HG02981 (cell line): ENCODE measurements at regions not wholly inside any gene's neighbourhood (a gene's known extent, or its start where the extent isn't known, plus 50 kb on each side); places are given as distances from the start of the nearest gene placed in this dataset.
"Not testable (repeated sequence)": the region's sequence is repeated elsewhere in the genome, so short reads cannot be mapped to it uniquely, and the experiment has no call there.

Experiments
- ATAC-seq: cut with Tn5 transposase; IDR thresholded peaks from one replicate; pipeline ENCODE4 v1.9.1; 2021; ENCODE audit warnings: mild to moderate bottlenecking, moderate library complexity; ENCODE audit not compliant: unreplicated experiment

DNA sequence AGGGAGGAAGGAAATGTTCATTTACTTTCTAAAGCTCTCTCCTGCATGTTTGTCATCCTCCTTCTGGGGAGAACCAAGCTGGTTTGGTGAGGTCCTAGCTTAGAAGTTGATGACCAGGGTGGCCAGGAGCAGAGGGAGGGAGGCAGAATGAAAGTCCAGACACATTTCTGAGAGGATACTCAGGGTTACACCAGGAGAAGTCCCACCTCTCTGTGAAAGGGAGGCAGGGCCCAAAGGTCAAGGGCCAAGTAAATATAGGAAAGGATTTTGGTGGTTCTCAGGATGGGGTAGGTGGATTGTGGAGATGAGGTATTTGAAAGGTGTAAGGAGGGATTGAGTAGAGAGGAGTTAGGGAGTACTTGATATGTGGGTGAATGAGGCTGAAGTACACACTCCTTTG lies 58.0 kb upstream of the FBXO11 start:
- no peak for ATAC-seq

DNA sequence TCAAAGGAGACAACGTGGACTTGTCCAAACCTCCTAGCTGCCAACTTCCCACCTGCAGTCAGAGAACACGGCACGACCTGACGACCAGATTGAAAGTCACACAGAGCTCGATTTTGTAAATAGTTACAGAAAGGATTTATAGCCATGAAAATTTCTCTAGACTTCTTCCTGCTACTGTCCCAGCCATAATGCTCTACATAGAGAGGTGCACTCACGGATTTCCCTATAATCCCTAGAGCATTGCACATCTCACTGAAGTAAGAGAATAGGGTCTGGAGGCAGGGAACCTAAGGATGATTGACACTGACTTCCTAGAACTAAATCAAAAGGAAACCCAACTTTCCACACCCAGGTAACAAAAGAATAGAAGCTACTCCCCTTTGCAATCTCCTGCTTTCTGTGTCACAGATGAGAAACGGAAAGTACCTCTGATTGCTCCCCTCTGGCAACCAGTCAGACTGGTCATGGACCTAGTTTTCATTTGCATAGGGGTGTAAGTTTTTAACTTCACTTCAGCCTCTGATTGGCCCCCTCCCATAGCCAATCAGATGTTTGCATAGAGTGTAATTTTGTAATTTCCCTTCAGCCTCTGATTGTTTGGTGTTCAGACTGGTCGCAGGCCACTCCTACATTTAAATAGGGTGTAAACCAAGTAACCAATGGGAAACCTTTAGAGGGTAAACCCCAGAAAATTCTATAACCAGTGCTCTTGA lies 58.6 kb upstream of the FBXO11 start:
- no peak for ATAC-seq

DNA sequence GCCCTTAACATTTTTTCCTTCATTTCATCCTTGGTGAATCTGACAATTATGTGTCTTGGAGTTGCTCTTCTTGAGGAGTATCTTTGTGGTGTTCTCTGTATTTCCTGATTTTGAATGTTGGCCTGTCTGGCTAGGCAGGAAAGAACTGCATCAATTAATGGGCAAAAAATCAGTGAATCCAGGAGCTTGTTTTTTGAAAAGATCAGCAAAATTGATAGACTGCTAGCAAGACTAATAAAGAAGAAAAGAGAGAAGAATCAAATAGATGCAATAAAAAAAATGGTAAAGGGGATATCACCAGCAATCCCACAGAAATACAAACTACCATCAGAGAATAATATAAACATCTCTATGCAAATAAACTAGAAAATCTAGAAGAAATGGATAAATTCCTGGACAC lies 70.4 kb upstream of the FBXO11 start:
- not testable (repeated sequence) for ATAC-seq

DNA sequence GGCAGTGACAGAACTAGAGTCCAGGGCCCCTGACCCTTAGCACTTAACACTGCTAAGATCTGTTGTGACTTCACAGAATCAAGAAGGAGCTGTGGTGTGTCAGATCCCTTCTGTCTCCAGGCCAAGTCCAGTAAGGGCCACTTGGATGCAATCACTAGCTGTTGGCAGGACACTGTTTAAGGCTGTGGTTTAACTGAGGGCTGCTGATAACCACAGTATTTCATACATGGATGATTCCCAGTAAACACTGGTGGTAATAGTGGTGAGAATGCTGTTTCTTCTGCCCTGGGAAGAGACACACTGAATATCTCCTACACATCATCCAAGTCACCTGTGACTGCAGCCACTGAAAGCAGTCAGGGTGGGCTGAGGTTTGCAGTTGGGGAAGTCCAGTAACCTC lies 77.7 kb upstream of the FBXO11 start:
- ATAC-seq: no peak

DNA sequence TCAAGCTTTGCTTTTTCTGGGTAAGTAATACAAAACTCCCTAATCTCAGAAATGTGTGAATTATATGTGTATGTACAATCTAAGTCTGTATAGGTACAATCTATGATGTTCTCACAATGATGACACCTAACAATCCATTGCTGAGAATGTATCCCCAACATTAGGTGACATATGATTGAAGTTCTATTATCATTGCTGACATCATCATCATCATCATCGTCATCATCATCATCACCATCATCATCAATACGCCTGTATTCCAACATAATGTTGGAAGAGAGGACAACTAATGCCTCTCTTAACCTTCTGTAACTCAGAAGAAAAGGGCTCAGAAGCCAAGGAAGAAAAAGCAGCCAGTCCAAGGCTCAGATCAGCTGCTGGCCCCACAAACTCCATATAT lies 84.2 kb upstream of the FBXO11 start:
- ATAC-seq: no peak

DNA sequence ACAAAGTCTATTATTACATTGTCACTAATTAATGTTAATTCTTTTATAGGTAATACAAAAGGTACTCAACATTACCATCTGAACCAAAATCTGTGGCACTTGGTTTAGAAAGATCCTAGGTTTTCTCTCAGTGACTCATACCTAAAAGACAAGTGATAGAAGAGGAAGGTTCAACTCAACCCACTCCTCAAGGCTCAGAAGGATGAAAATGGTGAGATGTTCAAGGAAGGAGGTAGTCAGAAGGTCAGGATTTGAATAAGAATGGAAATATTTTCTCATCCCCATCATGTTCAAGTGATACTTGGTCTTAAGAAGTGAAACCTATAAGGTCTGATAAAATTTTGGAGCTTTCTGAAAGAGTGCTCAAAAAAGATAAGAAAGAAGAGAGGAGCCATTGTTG lies 86.4 kb upstream of the FBXO11 start:
- ATAC-seq: no peak

DNA sequence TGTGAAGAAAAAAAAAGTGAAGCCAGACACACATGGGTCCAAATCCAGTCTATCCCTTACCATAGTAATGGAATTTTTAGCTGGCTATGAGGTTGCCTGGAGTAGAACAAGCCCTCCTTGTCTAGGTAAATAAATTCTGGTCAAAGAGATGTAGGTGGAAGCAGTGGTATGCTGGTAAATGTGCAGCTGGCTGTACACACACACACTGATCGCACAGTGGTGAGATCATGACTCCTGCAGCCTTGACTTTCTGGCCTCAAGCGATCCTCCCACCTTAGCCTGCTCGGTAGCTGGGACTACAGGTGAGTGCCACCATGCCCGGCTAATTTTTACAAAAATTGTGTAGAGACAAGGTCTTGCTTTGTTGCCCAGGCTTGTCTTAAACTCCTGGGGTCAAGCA lies 90.5 kb upstream of the FBXO11 start:
- ATAC-seq: no peak

DNA sequence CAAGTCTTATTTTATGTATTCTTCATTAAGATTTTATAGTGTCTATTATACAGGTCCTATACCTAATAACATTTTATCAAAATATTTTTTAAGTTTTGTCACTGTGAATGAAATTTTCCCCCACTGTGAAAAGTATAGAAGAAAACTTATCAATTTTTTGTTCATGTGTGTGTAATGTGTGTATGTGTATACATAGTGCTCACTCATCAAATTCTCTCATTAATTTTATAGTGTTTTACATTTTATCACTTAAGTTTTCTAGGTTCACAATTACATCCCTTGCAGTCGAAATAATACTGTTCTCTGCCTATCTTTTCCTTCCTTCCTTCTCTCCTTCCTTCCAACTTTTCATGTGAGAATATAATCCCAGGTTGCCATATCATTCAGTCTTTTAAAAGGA lies 93.2 kb upstream of the FBXO11 start:
- ATAC-seq: no peak

DNA sequence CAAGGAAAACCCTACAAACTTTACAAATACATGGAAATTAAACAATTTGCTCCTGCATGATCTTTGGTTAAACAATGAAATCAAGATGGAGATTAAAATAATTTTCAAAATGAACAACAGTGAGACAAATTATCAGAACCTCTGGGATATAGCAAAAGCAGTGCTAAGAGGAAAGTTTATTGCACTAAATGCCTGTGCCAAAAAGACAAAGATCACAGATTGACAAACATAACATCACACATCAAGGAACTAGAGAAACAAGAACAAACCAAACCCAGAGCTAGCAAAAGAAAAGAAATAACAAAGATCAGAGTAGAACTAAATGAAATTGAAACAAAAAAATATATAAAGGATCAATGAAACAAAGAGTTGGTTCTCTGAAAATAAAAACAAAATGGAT lies 95.2 kb upstream of the FBXO11 start:
- ATAC-seq: no peak

DNA sequence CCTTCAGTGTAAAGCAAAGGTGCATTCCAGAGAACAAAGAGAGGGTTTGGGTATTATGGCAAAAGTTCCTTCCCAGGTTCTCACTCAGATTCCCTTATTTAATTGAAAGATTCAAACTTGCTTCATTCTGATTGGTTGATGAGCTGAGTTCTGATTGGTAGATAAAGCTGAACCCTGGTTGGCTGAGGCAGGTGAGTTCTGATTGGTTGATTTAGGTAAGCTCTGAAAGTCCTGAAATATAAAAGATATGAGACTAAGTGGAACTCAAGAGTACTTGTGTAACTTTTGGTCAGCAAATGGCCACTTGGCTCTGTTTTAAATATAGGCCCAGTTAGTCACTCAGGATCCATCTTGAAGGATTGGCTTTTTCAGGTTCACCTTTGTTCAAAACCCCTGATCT lies 99.8 kb upstream of the FBXO11 start:
- no peak for ATAC-seq

DNA sequence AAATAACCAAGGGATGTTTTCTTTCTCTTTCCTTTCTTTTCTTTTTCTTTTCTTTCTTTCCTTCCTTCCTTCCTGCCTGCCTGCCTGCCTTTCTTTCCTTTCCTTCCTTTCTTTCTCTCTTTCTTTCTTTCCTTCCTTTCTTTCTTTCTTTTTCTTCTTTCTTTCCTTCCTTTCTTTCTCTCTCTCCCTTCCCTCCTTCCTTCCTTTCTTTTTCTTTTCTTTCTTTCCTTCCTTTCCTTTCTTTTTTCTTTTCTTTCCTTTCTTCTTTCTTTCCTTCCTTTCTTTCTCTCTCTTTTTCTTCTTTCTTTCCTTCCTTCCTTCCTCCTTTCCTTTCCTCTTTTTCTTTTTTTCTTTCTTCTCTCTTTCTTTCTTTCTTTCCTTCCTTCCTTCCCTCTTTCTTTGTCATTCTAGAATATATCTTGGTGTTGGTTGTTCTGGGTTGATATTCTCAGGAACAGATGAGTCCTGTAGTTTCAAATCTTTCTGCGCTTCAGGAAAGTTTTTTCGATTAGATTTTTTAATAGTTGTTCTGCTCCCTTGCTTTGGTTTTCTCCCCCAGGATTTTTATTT lies 101.5 kb upstream of the FBXO11 start:
- no peak for ATAC-seq

DNA sequence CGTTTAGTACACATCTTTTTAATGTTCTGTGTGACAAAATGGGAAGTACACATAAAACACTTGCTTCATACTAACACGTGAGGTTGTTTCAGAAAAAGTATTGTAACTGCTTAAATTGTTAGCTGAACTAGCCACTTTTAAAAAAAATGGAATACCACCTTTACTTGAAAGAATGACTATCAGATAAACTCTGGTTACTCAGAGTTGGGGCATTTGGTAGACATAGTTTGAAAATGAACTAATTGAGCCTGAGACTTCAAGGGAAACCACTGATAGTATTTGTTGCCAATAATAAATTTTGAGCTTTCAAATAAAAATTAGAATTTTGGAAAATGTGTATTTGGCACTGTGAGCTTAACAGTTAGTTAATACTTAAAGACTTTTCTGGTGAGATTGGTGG lies 103.0 kb upstream of the FBXO11 start:
- no peak for ATAC-seq

DNA sequence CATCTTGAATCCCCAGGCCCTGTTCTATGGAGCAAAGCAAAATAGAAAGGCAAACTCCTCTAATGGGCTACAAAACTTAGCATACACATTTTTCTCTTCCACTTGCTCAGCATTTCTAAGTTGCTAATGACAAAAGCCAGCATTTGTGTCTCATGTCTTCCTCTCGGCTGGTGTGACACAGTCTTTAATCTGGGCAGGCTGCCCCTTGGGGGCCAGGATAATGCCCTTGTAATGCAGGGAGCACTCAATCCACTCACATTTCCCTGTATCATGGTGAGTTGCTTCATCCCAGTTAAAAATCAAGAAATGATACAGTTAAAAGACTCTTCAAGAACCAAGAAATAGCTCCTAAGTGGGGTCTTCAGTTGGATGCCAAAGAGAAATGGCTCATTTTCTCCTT lies 109.1 kb upstream of the FBXO11 start:
- ATAC-seq: no peak

DNA sequence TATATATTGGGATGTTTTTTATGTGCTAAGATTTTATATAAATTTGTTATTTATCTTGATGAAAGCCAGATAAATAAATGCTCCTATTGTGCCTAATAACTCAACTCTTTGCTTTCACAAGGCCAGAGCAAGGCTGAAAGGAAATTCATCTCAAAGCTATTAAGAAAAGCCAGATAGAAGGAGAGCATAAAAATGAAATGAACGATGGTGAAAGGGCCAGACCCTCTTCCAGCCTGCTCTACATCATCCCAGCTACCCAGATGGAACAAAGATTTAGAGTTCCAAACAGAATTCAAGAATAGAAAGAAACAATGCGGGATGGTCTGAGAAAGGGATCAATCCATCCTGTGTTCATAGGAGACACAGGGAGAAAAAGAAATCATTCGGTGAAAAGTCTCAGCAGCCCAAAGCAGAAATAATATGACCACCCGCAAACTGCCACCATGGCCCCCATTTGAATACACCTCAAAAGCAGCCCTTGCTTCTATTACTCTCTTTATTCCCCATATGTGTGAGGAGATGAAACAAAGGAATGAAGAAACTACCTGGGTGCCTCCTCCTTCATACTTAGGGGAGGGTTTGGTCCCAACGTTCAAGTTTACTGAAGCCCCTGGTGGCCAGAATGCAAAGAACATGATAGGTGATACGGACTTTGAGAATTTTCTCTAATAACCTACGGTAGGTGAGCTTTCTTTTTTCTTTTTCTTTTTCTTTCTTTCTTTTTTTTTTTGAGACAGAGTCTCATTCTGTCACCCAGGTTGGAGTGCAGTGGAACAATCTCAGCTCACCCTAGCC lies 110.1 kb upstream of the FBXO11 start:
- ATAC-seq: no peak

DNA sequence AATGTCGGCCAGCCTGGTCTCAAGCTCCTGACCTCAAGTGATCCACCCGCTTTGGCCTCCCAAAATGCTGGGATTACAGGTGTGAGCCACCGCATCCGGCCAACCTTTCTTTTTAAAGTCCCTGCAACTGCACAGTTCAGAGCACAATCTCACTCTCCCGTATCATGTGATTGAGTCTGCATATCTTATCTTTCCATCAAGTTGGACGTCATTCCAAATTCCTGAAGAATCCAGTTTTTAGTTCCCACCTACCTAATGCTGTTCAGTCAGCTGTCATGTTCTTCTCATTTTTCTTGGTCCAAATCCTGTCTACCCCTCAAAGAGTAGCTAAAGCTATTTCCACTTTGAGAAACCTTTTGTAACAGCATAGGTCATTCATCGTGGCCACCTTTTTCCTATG lies 110.8 kb upstream of the FBXO11 start:
- no peak for ATAC-seq

DNA sequence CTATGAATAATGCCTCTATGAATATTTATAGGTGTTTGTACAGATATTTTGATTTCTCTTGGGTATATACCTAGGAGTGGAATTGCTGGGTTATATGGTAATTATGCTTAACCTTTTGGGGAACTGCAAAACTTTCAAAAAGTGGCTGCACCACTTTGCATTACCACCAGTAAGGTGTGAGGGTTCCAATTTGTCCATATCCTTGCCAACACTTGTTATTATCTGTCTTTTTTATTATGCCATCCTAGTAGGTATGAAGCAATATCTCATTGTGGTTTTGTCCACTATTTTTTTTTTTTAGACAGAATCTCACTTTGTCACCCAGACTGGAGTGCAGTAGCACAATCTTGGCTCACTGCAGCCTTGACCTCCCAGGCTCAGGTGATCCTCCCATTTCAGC lies 112.2 kb upstream of the FBXO11 start:
- ATAC-seq: no peak

DNA sequence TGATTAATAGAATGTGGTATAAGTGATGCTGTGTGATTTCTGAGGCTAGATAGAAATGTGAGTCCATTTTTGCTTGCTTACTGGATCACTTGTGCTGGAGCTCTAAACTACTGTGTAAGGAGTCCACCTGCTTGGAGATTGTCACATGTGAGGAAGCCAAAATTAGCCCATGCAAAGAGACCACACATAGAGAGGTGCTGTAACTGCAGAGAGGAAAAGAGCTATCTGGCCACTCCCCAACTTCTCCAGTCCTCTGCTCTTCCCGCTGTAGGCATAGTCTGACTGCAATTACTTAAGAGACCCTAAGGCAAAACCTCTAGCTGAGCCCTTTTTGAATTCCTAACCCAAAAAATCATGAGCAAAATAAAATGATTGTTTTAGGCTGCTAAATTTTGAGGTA lies 120.6 kb upstream of the FBXO11 start:
- no peak for ATAC-seq

DNA sequence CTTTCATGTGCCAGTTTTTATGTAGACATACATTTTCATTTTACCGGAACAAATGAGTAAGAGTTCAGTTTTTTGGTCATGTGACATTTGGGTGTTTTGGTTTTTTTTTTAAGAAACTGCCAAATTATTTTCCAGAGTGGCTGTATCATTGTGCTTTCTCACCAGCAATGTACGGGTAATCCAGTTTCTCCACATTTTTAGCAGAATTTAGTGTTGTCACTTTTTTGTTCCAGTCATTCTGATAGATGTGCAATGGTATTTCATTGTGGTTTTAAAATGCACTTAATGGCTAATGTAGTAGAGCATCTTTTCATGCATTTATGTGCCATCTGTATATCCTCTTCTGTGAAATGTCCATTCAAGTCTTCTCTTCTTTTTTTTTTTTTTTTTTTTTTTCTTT lies 126.5 kb upstream of the FBXO11 start:
- ATAC-seq: no peak

DNA sequence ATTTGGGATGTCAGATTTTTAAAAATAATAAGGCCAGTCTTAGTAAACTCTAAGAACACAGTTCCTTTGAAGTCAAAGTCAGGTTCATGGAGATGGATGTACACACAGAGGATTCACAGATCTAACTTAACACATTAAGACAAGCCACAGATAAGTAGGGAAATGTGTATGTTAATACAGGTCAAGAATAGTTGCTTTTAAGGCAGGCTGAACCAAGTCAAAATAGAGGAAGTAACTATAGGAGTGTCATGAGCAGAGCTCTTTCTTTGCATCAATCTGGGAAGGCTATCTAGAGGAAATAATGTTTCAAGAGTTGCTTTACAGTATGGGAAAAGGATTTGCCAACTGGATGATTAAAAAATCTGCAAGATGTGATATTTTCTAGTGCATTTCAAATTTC lies 128.0 kb upstream of the FBXO11 start:
- no peak for ATAC-seq

DNA sequence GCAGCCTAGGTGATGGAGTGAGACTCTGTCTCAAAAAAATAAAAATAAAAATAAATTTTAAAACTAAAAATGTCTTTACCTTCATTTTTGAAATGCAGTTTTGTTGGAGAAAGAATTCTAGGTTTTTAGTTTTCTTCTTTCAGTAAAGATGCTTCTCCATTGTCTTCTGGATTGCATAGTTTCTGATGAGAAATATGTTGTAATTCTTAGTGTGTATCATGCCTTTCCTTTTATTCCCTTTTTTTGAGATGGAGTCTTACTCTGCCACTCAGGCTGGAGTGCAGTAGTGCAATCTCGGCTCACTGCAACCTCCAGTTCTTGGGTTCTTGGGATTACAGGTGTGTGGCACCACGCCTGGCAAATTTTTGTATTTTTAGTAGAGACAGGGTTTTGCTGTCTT lies 130.0 kb upstream of the FBXO11 start:
- no peak for ATAC-seq

DNA sequence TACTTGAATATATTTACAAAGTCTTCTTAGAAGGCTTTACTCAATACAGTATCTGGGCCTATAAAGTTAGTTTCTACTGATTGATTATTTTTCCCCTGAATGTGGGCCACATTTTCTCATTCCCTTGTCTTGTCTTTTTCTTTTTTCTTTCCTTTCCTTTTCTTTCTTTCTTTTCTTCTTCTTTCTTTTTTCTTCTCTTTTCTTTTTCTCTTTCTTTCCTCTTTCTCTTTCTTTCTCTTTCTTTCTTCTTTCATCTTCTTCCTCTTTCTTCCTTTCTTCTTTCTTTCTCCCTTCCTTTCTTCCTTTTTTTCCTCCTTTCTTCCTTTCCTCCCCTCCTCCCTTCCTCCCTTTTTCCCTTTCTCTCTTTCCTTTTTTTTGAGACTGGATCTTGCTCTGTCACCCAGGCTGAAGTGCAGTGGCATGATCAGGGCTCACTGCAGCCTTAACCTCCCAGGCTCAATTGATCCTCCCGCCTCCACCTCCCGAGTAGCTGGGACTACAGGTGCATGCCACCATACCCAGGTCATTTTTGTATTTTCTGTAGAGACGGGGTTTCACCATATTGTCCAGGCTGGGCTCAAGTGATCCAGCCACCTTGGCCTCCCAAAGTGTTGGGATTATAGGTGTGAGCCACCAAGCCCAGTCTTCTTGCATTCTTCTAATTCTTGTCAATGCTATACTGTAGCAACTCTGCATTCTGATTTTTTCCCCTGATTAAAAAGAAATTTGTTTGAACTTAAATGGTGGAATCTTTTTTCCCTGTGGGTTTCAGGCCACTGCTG lies 133.1 kb upstream of the FBXO11 start:
- no peak for ATAC-seq
